Renal cortex interstitium (tissue), 11 donors: ENCODE measurements at regions not wholly inside any gene's neighbourhood (a gene's known extent, or its start where the extent isn't known, plus 50 kb on each side); places are given as distances from the start of the nearest gene placed in this dataset.

ENCODE experiments used
- DNase-seq, 11 donors: peaks; one replicate each; pipeline ENCODE4 v3.0.0-alpha.2; 2013; ENCODE audit warnings: low read depth in 9 of 11, low spot score in 4 of 11; ENCODE audit errors: extremely low read depth in 1 of 11

GRCh38 chr13:78183732-78184131, 265.1 kb upstream of the EDNRB start:
- no peak for DNase-seq

DNA sequence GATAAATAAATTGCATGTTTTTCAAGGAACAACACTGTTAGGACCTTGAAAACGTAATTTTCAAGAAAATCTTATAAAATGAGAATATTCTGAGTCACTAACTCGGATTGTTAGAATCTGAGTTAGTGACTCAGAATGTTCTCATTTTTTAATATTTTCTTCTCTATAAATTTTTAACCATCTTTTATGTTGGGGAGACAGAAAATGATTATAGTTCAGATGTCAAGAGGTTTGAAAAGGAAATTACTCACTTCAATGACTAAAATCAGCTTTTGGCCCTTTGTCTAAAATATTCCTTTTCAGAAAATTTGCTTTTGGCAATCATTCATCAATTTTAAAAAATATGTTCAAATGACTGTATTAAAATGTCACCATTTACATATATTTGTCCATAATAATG, 264.2 kb upstream of the EDNRB start:
- no peak for DNase-seq

DNA sequence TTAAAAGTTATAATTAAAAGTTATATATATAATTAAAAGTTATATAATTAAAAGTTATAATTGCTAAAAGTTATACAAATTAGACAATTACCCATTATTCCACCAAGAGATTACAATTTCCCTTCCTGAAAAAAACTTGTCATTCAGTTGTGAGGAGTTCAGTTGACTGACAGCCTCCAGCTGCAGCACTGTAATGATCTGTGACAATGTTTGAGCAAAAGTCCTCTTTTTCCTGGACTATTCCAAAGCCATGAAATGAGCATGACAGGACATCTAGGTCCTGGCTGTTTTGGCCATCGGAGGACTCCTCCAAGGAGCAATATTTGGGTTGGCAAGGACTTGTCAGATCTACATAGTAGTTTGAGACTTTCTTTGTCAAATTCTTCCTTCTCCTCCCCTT, 258.7 kb upstream of the EDNRB start:
- no peak for DNase-seq

DNA sequence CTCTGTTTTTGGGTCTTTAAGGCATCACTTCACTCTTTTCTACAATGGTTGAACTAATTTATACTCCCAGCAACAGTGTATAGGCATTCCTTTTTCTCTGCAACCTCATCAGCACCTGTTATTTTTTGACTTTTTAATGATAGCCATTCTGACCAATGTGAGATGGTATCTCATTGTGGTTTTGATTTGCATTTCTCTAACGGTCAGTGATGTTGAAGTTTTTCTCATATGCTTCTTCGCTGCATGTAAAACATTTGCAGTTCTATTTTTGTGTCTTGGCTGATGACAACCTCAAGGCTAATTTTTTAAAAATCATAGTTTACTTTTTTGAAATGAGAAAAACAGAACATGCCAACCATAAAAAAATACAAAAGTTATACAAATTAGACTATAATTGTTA, 258.2 kb upstream of the EDNRB start:
- no peak for DNase-seq

- no peak for DNase-seq
These were observed 250.8 kb upstream of the EDNRB start for GRCh38 chr13:78169386-78169785.

DNA sequence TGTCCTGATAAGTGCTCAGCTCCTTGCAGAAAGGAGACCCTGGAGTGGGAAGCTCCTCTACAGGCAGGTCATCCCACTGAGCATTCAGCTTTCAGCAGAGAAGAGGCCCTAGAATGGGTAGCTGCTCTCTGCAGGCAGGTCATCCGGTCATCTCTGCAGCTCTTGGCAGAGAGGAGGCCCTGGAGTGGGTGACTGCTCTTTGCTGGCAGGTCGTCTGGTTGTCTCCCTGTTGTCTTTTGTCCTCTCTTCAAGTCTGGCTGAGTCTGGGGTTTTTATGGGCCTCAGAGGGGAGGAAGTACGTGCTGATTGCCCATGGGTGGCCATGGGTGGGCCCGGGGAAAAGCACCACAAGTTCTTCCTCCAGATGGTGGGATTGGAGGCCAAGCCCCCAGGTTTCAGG, 250.3 kb upstream of the EDNRB start:
- DNase-seq = no peak

- DNase-seq = no peak
These were observed 242.6 kb upstream of the EDNRB start for GRCh38 chr13:78161266-78161665.

DNA sequence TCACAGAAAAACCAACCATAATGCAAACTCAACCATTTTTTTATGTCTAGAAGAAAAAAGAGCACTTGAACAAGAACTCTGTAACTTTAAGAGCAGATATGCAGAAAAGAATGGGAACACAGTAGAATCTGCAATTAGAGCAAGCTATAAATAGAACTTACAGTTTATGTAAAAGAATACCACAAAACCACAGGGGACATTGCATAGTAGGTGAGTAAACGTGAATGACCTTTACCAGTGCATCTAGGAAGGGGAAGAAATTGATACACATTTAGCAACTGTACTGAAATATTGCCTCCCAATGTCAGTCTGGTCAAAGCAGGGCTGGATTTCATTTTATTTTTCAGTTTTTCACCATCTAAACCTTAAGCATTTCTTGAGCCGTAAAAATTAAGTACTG, 242.2 kb upstream of the EDNRB start:
- DNase-seq = no peak

- no peak for DNase-seq
These were observed 233.8 kb upstream of the EDNRB start for GRCh38 chr13:78152415-78152814.

- no peak for DNase-seq
These were observed 229.3 kb upstream of the EDNRB start for GRCh38 chr13:78147905-78148304.

GRCh38 chr13:78145276-78145675, 226.6 kb upstream of the EDNRB start:
- DNase-seq = no peak

DNA sequence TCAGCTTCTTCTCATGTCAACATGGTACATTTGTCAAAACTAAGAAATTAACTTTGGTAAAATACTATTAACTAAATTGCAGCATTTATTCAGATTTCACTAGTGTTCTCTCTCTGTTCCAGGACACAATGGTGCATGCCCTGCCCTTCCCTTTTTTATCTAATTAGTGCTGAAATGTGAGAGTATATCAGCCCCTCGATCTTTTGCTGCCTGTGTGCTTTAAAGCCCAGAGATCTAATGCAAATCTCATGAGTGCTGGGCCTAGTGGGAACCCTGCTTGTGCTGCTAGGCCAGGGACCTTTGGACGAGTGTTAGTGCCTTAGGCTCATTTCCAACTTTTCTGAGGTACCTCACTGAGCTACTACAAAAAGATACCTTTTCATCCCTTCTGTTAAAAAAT, 221.1 kb upstream of the EDNRB start:
- no peak for DNase-seq

DNA sequence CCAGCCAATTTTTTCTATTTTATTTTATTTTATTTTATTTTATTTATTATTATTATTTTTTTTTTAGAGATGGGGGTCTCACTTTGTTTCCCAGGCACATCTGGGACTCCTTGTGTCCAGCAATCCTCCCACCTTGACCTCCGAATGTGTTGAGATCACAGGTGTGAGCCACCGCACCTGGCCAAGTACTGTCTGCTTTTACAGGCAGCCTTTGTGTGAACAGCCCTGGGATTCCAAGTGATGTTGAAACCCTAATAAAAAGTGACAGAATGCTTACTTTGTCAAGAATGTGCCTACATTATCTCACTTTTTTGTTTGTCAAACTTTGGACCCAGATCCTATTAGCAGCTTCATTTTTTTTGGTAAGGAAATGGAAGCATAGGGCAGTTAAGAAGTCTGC, 220.1 kb upstream of the EDNRB start:
- DNase-seq = no peak

GRCh38 chr13:78137404-78138142, 218.9 kb upstream of the EDNRB start:
- peak; percentile 12 to 56 (median 38) for DNase-seq

- DNase-seq = no peak
These were observed 218.3 kb upstream of the EDNRB start for GRCh38 chr13:78136966-78137365.

GRCh38 chr13:78133511-78133910, 214.9 kb upstream of the EDNRB start:
- no peak for DNase-seq

DNA sequence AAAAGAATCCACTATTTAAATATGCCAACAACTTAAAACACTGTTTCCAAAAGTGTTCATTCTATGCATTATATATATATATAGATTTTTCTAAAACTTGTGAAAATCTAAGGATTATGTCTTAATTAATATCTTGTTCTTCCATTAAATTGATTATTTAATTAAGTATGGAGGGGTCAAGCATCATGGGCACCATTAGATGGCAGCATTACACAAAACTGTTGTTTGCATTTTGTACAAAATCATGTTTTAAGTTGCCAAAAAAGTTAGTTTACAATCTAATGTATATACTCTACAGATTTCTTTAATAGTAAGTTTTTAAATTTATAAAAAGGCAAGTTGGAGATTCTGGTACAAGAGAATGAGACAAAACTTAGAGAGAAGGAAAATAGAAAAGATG, 213.2 kb upstream of the EDNRB start:
- DNase-seq = no peak

DNA sequence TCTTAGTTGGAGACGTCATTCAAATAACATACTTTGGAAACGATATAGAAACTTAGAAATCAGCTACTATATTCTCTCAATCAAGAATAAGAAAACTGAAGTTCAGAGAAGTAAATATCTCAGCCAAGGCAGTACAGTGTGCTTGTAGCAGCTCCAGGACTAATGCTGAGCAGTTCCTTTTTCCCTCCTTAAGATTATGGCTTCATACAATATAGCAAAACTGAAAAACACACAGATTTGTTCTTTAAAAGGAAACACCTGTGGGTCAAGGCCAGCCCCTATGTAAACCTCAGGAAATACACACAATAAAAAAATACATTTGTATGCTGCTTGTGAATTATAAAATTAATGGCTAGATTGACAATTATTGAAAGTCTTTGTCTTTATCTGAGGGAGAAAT, 212.7 kb upstream of the EDNRB start:
- DNase-seq = no peak

DNA sequence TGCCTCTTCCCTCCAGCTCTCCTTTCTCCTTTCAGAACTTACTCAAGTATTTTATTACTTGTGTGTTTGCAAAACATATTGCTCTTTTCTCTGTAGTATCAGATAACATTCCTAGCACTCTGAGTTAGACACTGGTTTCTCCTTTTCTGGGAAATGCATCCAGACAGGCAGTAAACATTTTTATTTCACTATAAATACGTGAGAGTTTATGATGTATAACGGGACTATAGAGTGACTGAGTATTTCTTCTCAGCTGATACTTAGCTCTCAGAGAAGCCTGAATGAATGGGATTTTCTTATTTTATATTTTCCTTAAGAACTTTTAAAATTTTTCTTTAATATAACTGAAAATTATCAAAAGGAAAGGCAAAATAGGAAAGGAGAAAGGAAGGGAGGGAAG, 211.2 kb upstream of the EDNRB start:
- peak in 3 of 11 donors; percentile 17 to 29 (median 26) for DNase-seq

GRCh38 chr13:78129359-78129758, 210.7 kb upstream of the EDNRB start:
- peak in 1 of 11 donors; percentile 2 for DNase-seq
